ENCODE measurements at regions not wholly inside any gene's neighbourhood (a gene's known extent, or its start where the extent isn't known, plus 50 kb on each side); places are given as distances from the start of the nearest gene placed in this dataset.

DNA sequence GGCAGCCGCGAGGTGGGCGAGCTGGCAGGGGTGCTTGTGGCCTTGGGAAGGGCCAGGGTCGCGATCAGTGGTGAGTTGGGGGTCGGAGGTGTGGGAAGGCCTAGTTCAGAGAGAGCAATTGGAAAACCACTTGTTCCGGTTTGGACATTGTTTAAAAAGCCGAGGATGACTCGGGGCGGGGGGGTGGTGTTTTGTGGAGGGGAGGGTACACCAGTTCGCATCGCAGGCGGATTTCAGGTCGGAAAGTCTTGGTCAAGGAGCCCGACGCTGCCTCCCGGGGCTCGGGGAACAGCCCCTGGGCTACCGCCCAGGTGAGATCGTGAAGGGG, 66.4 kb downstream of the KPNA2 start:
- no peak for TF ChIP-seq GATAD2A (CRISPR knock-in tag; IDR thresholded peaks at IDR 0.05)
- no peak for TF ChIP-seq ZFP36 (IDR thresholded peaks at IDR 0.05; ENCODE audit: borderline replicate concordance, low read depth, low read length, partially characterized antibody)
- no peak; the same call in 1 of the 2 replicates for TF ChIP-seq ZNF274 (CRISPR knock-in tag; IDR thresholded peaks at IDR 0.05)
- TF ChIP-seq NCOA2 (CRISPR knock-in tag; IDR thresholded peaks at IDR 0.05), result no peak
- TF ChIP-seq, protein P1, sequence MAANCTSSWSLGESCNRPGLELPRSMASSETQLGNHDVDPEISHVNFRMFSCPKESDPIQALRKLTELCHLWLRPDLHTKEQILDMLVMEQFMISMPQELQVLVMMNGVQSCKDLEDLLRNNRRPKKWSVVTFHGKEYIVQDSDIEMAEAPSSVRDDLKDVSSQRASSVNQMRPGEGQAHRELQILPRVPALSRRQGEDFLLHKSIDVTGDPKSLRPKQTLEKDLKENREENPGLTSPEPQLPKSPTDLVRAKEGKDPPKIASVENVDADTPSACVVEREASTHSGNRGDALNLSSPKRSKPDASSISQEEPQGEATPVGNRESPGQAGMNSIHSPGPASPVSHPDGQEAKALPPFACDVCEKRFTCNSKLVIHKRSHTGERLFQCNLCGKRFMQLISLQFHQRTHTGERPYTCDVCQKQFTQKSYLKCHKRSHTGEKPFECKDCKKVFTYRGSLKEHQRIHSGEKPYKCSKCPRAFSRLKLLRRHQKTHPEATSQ (CRISPR knock-in tag; IDR thresholded peaks at IDR 0.05; ENCODE audit: borderline replicate concordance), result no peak
- no peak; the same call in 1 of the 2 replicates for TF ChIP-seq SP2 (CRISPR knock-in tag; IDR thresholded peaks at IDR 0.05)
- TF ChIP-seq, protein P2, sequence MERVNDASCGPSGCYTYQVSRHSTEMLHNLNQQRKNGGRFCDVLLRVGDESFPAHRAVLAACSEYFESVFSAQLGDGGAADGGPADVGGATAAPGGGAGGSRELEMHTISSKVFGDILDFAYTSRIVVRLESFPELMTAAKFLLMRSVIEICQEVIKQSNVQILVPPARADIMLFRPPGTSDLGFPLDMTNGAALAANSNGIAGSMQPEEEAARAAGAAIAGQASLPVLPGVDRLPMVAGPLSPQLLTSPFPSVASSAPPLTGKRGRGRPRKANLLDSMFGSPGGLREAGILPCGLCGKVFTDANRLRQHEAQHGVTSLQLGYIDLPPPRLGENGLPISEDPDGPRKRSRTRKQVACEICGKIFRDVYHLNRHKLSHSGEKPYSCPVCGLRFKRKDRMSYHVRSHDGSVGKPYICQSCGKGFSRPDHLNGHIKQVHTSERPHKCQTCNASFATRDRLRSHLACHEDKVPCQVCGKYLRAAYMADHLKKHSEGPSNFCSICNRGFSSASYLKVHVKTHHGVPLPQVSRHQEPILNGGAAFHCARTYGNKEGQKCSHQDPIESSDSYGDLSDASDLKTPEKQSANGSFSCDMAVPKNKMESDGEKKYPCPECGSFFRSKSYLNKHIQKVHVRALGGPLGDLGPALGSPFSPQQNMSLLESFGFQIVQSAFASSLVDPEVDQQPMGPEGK (CRISPR knock-in tag; IDR thresholded peaks at IDR 0.05), result no peak
- TF ChIP-seq, protein P3, sequence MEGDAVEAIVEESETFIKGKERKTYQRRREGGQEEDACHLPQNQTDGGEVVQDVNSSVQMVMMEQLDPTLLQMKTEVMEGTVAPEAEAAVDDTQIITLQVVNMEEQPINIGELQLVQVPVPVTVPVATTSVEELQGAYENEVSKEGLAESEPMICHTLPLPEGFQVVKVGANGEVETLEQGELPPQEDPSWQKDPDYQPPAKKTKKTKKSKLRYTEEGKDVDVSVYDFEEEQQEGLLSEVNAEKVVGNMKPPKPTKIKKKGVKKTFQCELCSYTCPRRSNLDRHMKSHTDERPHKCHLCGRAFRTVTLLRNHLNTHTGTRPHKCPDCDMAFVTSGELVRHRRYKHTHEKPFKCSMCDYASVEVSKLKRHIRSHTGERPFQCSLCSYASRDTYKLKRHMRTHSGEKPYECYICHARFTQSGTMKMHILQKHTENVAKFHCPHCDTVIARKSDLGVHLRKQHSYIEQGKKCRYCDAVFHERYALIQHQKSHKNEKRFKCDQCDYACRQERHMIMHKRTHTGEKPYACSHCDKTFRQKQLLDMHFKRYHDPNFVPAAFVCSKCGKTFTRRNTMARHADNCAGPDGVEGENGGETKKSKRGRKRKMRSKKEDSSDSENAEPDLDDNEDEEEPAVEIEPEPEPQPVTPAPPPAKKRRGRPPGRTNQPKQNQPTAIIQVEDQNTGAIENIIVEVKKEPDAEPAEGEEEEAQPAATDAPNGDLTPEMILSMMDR (CRISPR knock-in tag; IDR thresholded peaks at IDR 0.05), result no peak
- TF ChIP-seq, protein P4, sequence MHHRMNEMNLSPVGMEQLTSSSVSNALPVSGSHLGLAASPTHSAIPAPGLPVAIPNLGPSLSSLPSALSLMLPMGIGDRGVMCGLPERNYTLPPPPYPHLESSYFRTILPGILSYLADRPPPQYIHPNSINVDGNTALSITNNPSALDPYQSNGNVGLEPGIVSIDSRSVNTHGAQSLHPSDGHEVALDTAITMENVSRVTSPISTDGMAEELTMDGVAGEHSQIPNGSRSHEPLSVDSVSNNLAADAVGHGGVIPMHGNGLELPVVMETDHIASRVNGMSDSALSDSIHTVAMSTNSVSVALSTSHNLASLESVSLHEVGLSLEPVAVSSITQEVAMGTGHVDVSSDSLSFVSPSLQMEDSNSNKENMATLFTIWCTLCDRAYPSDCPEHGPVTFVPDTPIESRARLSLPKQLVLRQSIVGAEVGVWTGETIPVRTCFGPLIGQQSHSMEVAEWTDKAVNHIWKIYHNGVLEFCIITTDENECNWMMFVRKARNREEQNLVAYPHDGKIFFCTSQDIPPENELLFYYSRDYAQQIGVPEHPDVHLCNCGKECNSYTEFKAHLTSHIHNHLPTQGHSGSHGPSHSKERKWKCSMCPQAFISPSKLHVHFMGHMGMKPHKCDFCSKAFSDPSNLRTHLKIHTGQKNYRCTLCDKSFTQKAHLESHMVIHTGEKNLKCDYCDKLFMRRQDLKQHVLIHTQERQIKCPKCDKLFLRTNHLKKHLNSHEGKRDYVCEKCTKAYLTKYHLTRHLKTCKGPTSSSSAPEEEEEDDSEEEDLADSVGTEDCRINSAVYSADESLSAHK (CRISPR knock-in tag; IDR thresholded peaks at IDR 0.05; ENCODE audit: borderline replicate concordance), result no peak
- no peak for TF ChIP-seq YY1 (IDR thresholded peaks at IDR 0.05; ENCODE audit: insufficient read depth, insufficient replicate concordance, low read depth, low read length)

All from HepG2 (cell line).